ENCODE measurements at regions not wholly inside any gene's neighbourhood (a gene's known extent, or its start where the extent isn't known, plus 50 kb on each side); places are given as distances from the start of the nearest gene placed in this dataset.

- TF ChIP-seq EP300 (IDR thresholded peaks at IDR 0.05; ENCODE audit: low read depth) = no peak
- no peak for TF ChIP-seq CTCF (IDR thresholded peaks at IDR 0.05)
- TF ChIP-seq POLR2A (IDR thresholded peaks at IDR 0.05) = no peak
Observed at GRCh38 chr4:155079871-155080270, 128.6 kb upstream of the NPY2R start.
